GM12891 (cell line): ENCODE measurements at regions not wholly inside any gene's neighbourhood (a gene's known extent, or its start where the extent isn't known, plus 50 kb on each side); places are given as distances from the start of the nearest gene placed in this dataset.

Source experiments
- DNase-seq: peaks from one replicate; pipeline ENCODE4 v3.0.0; 2011; ENCODE audit warnings: low spot score; ENCODE audit not compliant: insufficient read length
- FAIRE-seq: peaks from 2 replicates; lab custom pipeline; 2011; peaks lifted over from hg19 to GRCh38; lab: Jason Lieb, UNC
- PAX5 ChIP-seq: IDR thresholded peaks from 2 replicates; pipeline ENCODE4 v1.6.1; 2011; ENCODE audit warnings: low read length, moderate library complexity, mild to moderate bottlenecking; ENCODE audit not compliant: insufficient read depth, severe bottlenecking
- POLR2A ChIP-seq: IDR thresholded peaks from 2 replicates; pipeline ENCODE4 v1.6.1; 2011; ENCODE audit warnings: low read depth, low read length, control low read depth
- POLR2AphosphoS5 ChIP-seq: IDR thresholded peaks from 2 replicates; pipeline ENCODE4 v1.6.1; 2011; ENCODE audit warnings: low read depth, low read length, control low read depth
- POU2F2 ChIP-seq: IDR thresholded peaks from 2 replicates; pipeline ENCODE4 v1.6.1; 2011; ENCODE audit warnings: low read depth, mild to moderate bottlenecking, control low read depth, low read length, moderate library complexity
- SPI1 ChIP-seq: IDR thresholded peaks from 2 replicates; pipeline ENCODE4 v1.6.1; 2011; ENCODE audit warnings: low read depth, low read length, control low read depth
- TAF1 ChIP-seq: IDR thresholded peaks from 2 replicates; pipeline ENCODE4 v1.6.1; 2011; ENCODE audit warnings: low read depth, low read length, control low read depth

DNA sequence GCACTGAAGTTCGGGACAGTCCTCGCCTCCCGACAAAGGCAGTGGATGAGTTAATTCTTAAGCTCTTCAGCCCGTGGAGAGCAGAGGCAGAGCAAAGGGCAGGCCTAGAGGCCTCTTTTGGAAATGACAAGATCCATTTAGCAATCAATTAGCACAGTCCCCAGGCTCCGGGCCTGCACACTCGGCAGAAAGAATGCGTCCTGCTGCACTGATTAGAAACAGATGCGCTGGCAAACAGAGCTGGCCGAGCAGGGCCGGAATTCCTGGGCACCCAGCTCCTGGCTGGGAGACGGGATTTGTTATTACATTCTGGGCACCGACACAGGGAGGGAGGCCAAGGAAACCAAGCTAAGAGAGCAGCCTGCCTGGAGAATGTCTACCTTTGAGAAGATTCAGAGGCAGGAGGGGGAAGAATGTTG lies 162.9 kb downstream of the COPRS start:
- DNase-seq (no peak), FAIRE-seq (no peak)
- TF ChIP-seq POLR2A (no peak), TAF1 (no peak), POLR2AphosphoS5 (no peak), POU2F2 (no peak), SPI1 (no peak)

DNA sequence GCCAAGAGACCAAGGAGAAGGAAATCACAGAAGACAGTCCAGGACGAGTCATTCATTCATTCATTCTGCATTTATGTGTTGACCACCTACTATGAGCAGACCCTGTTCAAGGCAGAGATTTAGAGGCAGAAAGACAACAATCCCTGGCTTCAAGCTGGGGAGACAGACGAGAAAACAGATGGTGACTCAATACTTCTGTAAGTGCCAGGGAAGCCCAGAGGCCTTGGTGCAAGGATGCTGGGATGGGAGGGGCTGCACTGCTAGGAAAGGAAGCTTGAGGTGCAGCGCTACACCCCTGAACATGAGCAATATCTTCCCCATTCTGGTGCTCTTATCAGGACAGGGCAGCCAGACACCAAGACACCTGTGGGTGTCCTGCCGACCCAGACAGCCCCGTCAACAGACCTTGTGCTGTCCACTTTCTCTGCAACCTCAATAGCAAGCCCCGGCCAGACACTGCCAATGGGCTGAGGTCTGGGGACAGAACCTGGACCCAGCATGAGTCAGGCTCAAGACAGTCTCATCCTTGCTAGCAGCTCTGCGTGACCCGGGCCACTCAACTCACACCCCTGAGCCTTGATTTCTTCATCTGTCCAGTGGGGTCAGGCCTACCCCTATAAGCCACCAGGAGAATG lies 163.5 kb downstream of the COPRS start:
- no peak for TF ChIP-seq POLR2AphosphoS5
- TF ChIP-seq PAX5 = no peak
- no peak for TF ChIP-seq POLR2A
- no peak for TF ChIP-seq POU2F2
- TF ChIP-seq SPI1 = no peak
- no peak for TF ChIP-seq TAF1
- no peak for DNase-seq
- no peak for FAIRE-seq

DNA sequence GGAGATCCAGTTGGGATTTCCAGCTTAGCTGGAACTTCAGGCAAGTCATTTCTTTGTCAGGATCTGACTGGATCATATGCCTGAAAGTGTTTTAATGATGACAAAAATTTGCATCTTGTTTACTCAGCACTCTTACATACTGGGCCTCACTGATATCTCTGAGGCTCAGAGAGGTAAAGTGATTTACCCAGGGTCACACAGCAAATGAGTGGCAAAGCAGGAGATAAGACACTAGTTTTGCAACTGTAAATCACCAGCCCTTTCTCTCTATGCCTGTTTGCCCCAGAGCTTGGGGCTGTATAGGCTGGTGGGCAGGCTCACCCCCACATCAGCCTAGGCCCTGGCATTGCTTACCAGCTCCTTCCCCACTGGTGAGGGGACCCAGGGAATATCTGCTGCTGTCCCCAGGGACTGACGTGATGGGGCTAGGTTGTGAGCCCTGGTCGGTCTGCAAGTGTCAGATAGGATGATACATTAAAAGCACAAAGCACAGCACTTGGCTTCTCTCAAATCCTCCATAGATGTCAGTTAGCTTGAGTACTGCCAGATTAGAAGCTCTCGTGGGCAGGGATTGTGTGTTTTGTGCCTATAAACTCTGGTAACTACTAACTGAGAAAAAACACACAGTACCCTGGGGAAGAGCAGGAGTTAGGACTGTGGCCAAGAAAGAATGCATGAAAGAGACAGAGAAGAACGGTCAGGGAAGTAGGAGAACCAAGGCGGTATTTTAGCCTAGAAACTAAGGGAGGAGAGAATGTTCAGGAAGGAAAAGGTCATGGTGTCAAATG lies 165.4 kb downstream of the COPRS start:
- FAIRE-seq = no peak
- DNase-seq = no peak

DNA sequence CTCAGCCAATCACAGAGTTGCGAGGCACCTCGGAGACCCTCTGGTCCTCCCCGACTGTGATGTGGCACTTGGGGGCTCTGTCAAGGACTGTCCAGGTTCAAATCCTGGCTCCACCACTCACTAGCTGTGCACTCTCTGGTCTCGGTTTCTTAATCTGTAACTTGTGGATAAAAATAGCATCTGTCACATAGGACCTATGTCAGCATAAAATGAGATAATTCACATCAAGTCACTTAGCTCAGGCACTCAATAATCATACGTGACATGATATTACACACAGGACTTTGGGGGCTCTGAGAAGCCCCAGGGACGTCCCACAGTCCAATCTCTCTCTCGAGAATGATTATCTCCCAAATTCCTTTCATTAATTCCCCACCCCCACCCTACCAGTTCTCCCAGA lies 166.4 kb downstream of the COPRS start:
- DNase-seq (no peak), FAIRE-seq (no peak)
- TF ChIP-seq SPI1 (no peak), POLR2AphosphoS5 (no peak), TAF1 (no peak), POU2F2 (no peak), POLR2A (no peak), PAX5 (no peak)

More for the DNA sequence above, 165.4 kb downstream of the COPRS start:
- TF ChIP-seq POLR2AphosphoS5 (no peak), PAX5 (no peak), POU2F2 (no peak), TAF1 (no peak), POLR2A (no peak), SPI1 (no peak)

DNA sequence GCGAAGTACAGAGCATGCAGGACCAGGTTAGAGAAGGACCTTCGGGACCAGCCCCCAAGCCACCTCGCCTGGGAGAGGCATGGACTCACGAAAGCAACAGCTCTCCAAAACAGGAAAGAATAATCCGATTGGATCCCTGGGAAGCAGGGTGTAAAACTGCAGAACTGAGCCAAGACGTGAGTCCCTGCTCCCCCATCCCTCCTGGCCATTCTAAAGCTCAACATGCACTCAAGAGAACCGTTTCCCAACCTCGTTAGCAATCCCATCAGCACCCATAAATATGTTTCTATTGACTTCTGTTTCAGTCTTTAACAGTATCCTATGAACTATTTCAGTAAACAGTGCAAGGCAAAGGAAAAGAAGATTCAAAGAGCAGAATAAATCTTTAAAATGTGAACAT lies 167.0 kb downstream of the COPRS start:
- no peak for DNase-seq
- TF ChIP-seq POLR2A (no peak), PAX5 (no peak), SPI1 (no peak), TAF1 (no peak), POU2F2 (no peak), POLR2AphosphoS5 (no peak)
- FAIRE-seq = no peak

DNA sequence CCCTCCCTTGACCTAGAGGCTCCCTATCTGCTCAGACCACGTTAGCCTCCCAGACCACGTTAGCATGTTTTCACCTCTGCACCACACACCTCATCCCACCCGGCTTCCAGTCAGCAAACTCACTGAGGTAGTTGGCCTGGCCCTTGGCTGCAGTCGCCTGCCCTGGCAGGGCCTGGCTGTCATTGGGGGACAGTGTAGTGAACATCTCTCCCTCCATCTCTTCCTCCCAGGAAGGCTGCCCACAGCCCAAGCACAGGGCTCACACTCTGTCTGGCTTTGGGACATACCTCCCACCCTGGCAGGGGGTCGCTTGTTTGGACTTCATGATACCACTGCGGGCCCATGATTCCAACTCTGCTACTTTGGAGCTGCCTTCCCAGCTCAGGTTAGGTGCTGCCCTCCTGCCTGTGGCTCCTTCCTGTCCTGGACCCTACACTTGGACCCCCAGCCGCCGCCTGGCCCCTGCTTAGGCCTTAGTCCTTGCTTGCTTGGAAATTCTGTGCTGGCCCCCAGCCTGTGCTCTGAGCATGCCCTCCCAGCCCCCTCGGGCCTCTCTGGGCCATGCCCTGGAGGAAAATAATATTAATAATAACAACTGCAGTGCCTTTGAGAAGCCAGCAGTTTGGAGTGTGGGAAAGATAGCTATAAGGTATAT lies 167.7 kb downstream of the COPRS start:
- DNase-seq (no peak), FAIRE-seq (no peak)
- no peak for TF ChIP-seq TAF1
- TF ChIP-seq PAX5 = no peak
- TF ChIP-seq POLR2A = no peak
- TF ChIP-seq SPI1 = no peak
- TF ChIP-seq POLR2AphosphoS5 = no peak
- no peak for TF ChIP-seq POU2F2

DNA sequence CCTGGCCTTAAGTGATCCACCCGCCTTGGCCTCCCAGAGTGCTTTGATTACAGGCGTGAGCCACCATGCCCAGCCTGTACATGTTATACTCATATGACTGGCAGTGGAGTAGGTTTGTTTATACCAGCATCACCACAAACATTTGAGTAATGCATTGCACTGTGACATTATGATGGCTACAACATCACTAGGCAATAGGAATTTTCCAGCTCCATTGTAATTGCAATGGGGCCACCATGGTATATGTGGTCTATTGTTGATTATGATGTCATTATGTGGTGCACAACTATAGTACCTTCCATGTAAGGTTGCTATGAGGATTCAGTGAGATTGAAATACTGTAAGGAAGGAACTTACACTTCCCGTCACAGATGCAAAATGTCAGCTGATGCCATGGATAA lies 168.9 kb downstream of the COPRS start:
- DNase-seq (no peak), FAIRE-seq (no peak)
- TF ChIP-seq POLR2AphosphoS5 = no peak
- TF ChIP-seq PAX5 = no peak
- TF ChIP-seq POLR2A = no peak
- no peak for TF ChIP-seq SPI1
- TF ChIP-seq POU2F2 = no peak
- TF ChIP-seq TAF1 = no peak

DNA sequence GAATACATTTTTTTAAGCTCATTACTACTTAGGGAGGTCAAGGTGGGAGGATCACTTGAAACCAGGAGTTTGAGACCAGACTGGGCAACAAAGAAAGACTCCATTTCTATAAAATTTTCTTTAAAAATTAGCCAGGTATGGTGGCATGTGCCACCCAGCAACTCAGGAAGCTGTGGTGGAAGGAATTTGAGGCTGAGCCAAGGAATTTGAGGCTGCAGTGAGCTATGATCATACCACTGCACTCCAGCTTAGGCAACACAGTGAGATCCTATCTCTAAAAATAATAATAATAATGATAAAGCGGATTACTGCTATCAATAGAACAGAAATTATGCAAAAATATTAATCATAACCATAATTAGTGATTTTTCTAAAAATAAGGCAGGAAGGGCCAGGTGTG lies 170.3 kb downstream of the COPRS start:
- FAIRE-seq (no peak), DNase-seq (no peak)
- TF ChIP-seq SPI1 (no peak), POU2F2 (no peak), TAF1 (no peak), POLR2A (no peak), PAX5 (no peak), POLR2AphosphoS5 (no peak)

DNA sequence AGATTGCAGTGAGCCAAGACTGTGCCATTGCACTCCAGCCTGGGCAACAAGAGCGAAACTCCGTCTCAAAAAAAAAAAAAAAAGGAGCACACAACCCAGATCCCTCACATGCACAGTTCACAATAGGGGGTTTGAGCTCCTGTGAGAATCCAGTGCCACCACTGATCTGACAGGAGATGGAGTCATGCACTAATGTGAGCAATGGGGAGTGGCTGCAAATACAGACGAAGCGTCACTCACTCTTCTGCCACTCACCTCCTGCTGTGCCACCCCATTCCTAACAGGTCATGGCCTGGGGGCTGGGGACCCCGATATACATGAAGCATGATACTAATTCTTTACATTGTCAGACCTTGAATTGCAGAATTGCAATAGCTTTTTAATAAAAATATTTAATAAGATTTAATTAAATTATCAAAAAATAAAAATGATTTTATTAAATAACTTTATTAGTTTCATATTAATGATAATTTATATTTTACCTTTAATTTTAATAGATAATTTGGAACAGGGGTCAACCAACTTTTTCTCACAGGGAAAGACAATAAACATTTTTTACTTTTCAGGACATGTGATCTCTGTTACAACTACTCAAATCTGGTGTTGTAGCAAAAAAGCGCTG lies 171.4 kb downstream of the COPRS start:
- TF ChIP-seq POLR2AphosphoS5 (no peak), POU2F2 (no peak), SPI1 (no peak), PAX5 (no peak), TAF1 (no peak), POLR2A (no peak)
- no peak for DNase-seq
- no peak for FAIRE-seq

DNA sequence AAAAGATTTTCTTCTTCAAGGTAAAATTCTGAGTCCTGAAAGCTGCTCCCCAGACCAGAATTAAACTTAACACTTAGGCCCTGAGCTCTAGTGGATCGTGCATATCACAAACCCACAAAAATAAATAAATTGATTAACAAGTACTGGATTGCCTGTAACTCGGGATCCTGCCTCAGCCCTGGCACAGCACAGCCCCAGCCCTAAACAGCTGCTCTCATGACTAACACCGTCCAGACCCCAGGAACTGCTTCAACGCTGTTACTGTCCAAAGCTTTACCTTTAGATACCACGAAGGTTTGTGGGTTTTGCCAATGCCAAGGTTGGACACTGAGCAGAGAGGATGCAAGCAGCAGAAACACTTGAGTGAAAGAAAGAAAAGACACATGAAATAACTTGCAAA lies 172.5 kb downstream of the COPRS start:
- DNase-seq = no peak
- FAIRE-seq = no peak

More for the DNA sequence above, 172.5 kb downstream of the COPRS start:
- no peak for TF ChIP-seq TAF1
- no peak for TF ChIP-seq POLR2AphosphoS5
- TF ChIP-seq PAX5 = no peak
- TF ChIP-seq SPI1 = no peak
- no peak for TF ChIP-seq POU2F2
- no peak for TF ChIP-seq POLR2A
